SU-DHL-6 (cell line): ENCODE measurements at regions not wholly inside any gene's neighbourhood (a gene's known extent, or its start where the extent isn't known, plus 50 kb on each side); places are given as distances from the start of the nearest gene placed in this dataset.

ENCODE experiments used
- H2AFZ ChIP-seq: fragments of 200-600 bp; sonication (generic); 2 replicates; pipeline ENCODE4 v1.6.1; 2014; ENCODE audit warnings: low read depth, mild to moderate bottlenecking, moderate library complexity, mixed read lengths, antibody characterized with exemption, low read length; ENCODE audit not compliant: severe bottlenecking
- H3F3A ChIP-seq: fragments of 200-600 bp; shearing (Covaris generic); 2 replicates; pipeline ENCODE4 v1.6.0; 2016; ENCODE audit warnings: antibody characterized with exemption, mild to moderate bottlenecking; ENCODE audit not compliant: insufficient read depth
- H3K27ac ChIP-seq: fragments of 200-600 bp; sonication (generic); 2 replicates; pipeline ENCODE4 v1.5.1; 2016; ENCODE audit warnings: low read depth, mild to moderate bottlenecking, low read length, moderate library complexity, mixed read lengths
- H3K27me3 ChIP-seq: fragments of 200-600 bp; sonication (generic), shearing (Covaris generic); 2 replicates; pipeline ENCODE4 v1.6.0; 2014; ENCODE audit warnings: mild to moderate bottlenecking, low read length
- H3K36me3 ChIP-seq: fragments of 200-600 bp; sonication (generic); 2 replicates; pipeline ENCODE4 v1.6.1; 2014; ENCODE audit warnings: mild to moderate bottlenecking, low read length, mixed read lengths
- H3K4me2 ChIP-seq: fragments of 300-600, 200-600 bp; shearing (Covaris generic), sonication (generic); 2 replicates; pipeline ENCODE4 v1.6.0; 2014; ENCODE audit warnings: low read length, low read depth, mild to moderate bottlenecking; ENCODE audit not compliant: poor library complexity, severe bottlenecking
- H3K4me3 ChIP-seq: fragments of 200-600 bp; sonication (generic); 2 replicates; pipeline ENCODE4 v1.5.1; 2014; ENCODE audit warnings: antibody characterized with exemption, low read length, mild to moderate bottlenecking, mixed read lengths; ENCODE audit not compliant: insufficient read depth, poor library complexity, severe bottlenecking
- H3K79me2 ChIP-seq: fragments of 200-600 bp; sonication (generic); 2 replicates; pipeline ENCODE4 v1.6.1; 2014; ENCODE audit warnings: mild to moderate bottlenecking, low read length, moderate library complexity; ENCODE audit not compliant: insufficient read depth
- H3K9ac ChIP-seq: fragments of 200-600 bp; sonication (generic); 2 replicates; pipeline ENCODE4 v1.7.0; 2014; ENCODE audit warnings: mild to moderate bottlenecking, low read length
- H3K9me2 ChIP-seq: fragments of 200-600 bp; sonication (generic); replicated peaks from 2 replicates; pipeline ENCODE4 v1.6.1; 2014; ENCODE audit warnings: low read length; ENCODE audit not compliant: insufficient read depth
- H3K9me3 ChIP-seq: fragments of 200-600 bp; sonication (generic); 2 replicates; pipeline ENCODE4 v1.6.1; 2014; ENCODE audit warnings: low read length, mixed read lengths; ENCODE audit not compliant: insufficient read depth
- H4K20me1 ChIP-seq: fragments of 200-600 bp; sonication (generic); 2 replicates; pipeline ENCODE4 v1.6.1; 2014; ENCODE audit warnings: low read depth, mild to moderate bottlenecking, antibody characterized with exemption, low read length, moderate library complexity, mixed read lengths
- EZH2phosphoT487 ChIP-seq: fragments of 200-600 bp; sonication (generic), shearing (Covaris generic); conservative IDR thresholded peaks from 2 replicates; pipeline ENCODE4 v1.6.1; 2018; ENCODE audit warnings: mild to moderate bottlenecking, antibody characterized with exemption, low read length, moderate library complexity, mixed read lengths
- TF ChIP-seq, protein P1 (sequence below): fragments of 200-600 bp; sonication (generic); IDR thresholded peaks from one replicate; pipeline ENCODE4 v1.5.1; 2017; ENCODE audit warnings: antibody characterized with exemption, mild to moderate bottlenecking, low read length, moderate library complexity; ENCODE audit not compliant: insufficient read depth, poor library complexity, severe bottlenecking

DNA sequence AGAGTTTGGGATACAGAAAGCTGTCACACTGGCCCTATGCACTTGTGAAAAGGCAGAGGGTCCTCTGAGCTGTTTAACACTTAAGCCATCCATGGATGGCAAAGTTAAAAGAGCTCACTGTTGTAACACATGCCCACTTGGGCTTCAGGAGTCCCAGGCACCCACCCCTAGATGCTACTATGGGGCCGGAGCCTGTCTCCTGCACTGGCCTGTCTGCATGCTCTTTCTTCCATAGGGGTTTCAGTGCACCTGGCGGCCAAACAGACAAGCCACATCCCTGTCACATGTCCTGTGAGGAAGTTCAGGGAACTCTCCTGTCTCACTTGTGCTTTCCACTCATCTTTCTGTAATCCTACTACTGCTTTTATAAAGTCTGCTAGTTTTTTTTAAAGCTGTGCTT lies 2586.0 kb downstream of the PCDH7 start:
- Histone ChIP-seq H3K27ac (no peak overlapping the region), H3K9me3 (no peaks in the 10 kb centered on the region), H3K9ac (no peak overlapping the region), H2AFZ (no peak overlapping the region), H3K27me3 (no peaks in the 10 kb centered on the region), H3K4me3 (no peak overlapping the region), H3K4me2 (no peak overlapping the region), H3K79me2 (no peaks in the 10 kb centered on the region), H3K9me2 (no peaks in the 10 kb centered on the region), H4K20me1 (no peaks in the 10 kb centered on the region), H3K36me3 (no peaks in the 10 kb centered on the region), H3F3A (no peaks in the 10 kb centered on the region)
- TF ChIP-seq EZH2phosphoT487, result no peak
- TF ChIP-seq, protein P1, sequence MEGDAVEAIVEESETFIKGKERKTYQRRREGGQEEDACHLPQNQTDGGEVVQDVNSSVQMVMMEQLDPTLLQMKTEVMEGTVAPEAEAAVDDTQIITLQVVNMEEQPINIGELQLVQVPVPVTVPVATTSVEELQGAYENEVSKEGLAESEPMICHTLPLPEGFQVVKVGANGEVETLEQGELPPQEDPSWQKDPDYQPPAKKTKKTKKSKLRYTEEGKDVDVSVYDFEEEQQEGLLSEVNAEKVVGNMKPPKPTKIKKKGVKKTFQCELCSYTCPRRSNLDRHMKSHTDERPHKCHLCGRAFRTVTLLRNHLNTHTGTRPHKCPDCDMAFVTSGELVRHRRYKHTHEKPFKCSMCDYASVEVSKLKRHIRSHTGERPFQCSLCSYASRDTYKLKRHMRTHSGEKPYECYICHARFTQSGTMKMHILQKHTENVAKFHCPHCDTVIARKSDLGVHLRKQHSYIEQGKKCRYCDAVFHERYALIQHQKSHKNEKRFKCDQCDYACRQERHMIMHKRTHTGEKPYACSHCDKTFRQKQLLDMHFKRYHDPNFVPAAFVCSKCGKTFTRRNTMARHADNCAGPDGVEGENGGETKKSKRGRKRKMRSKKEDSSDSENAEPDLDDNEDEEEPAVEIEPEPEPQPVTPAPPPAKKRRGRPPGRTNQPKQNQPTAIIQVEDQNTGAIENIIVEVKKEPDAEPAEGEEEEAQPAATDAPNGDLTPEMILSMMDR, result no peak

DNA sequence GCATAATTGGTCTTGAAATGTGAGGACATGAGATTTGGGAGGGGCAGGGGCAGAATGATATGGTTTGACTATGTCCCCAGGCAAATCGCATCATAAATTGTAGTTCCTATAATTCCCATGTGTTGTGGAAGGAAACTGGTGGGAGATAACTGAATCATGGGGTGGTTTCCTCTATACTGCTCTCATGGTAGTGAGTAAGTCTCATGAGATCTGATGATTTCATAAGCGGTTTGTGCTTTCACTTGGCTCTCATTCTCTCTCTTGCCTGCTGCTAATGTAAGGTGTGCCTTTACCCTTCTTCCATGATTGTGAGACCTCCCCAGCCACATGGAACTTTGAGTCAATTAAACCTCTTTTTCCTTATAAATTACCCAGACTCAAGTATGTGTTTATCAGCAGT lies 2595.9 kb downstream of the PCDH7 start:
- H3K36me3 ChIP-seq, result no peaks in the 10 kb centered on the region
- no peaks in the 10 kb centered on the region for H3K27me3 ChIP-seq
- no peaks in the 10 kb centered on the region for H3K9me2 ChIP-seq
- H3K9ac ChIP-seq, result no peak overlapping the region
- TF ChIP-seq, protein P1, result no peak
- TF ChIP-seq EZH2phosphoT487, result no peak
- no peaks in the 10 kb centered on the region for H3F3A ChIP-seq
- H2AFZ ChIP-seq, result no peak overlapping the region
- H3K4me2 ChIP-seq, result no peak overlapping the region
- H4K20me1 ChIP-seq, result no peaks in the 10 kb centered on the region
- no peak overlapping the region for H3K27ac ChIP-seq
- no peaks in the 10 kb centered on the region; the same call in 1 of the 2 replicates for H3K9me3 ChIP-seq
- H3K4me3 ChIP-seq, result no peak overlapping the region
- H3K79me2 ChIP-seq, result no peaks in the 10 kb centered on the region

DNA sequence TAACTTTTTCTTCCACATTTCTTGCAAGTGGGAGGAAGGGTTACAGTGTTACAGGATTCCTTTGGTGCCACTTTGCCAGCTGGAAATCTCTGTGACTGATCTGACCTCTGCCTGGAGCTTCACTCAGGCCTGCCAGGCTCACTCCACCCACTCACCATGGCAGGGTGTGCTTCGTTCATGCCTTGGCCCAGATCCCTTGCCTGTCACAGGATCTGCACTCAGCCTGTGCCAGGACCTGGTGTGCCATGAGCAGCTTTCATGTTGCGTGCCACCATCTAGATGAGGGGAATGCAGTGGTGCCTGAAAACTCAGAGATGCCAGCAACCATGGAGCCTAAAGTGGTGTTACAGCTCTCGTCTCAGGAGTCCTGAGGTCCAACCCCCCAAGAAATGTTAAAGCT lies 2596.4 kb downstream of the PCDH7 start:
- Histone ChIP-seq H3K4me2 (no peak overlapping the region), H3K27ac (no peak overlapping the region), H4K20me1 (no peaks in the 10 kb centered on the region), H3K9ac (no peak overlapping the region), H3K4me3 (no peak overlapping the region), H3K79me2 (no peaks in the 10 kb centered on the region), H3K36me3 (no peaks in the 10 kb centered on the region), H3K9me3 (no peaks in the 10 kb centered on the region; the same call in 1 of the 2 replicates), H3K9me2 (no peaks in the 10 kb centered on the region), H3F3A (no peaks in the 10 kb centered on the region), H2AFZ (no peak overlapping the region), H3K27me3 (no peaks in the 10 kb centered on the region)
- TF ChIP-seq, protein P1, result no peak
- no peak for TF ChIP-seq EZH2phosphoT487

DNA sequence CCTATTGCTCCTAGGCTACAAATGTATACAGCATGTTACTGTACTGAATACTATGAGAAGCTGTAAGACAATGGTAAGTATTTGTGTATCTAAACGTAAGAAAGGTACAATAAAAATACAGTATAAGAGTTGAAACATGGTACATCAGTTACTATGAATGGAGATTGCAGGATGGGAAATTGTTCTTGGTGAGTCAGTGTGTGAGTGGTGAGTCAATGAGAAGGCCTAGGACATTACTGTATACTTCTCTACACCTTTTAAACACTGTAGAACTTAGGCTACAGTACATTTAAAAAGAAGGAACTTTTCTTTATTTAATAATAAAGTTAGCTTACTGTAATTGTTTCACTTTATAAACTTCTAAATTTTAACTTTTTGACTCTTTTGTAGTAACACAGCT lies 2603.2 kb downstream of the PCDH7 start:
- Histone ChIP-seq H3K9ac (no peak overlapping the region), H3K4me2 (no peak overlapping the region), H4K20me1 (no peaks in the 10 kb centered on the region), H3K9me2 (no peaks in the 10 kb centered on the region), H3K36me3 (no peaks in the 10 kb centered on the region), H3K27ac (no peak overlapping the region), H3K9me3 (no peaks in the 10 kb centered on the region), H2AFZ (no peak overlapping the region), H3K4me3 (no peak overlapping the region), H3K27me3 (no peaks in the 10 kb centered on the region), H3K79me2 (no peaks in the 10 kb centered on the region), H3F3A (no peaks in the 10 kb centered on the region)
- TF ChIP-seq, protein P1, result no peak
- no peak for TF ChIP-seq EZH2phosphoT487
